Omental fat pad (tissue), 3 donors: ENCODE measurements at regions not wholly inside any gene's neighbourhood (a gene's known extent, or its start where the extent isn't known, plus 50 kb on each side); places are given as distances from the start of the nearest gene placed in this dataset.

Experiments
- ATAC-seq: fragments of 150-250 bp; one replicate; pipeline ENCODE4 v1.9.1; 2016; ENCODE audit warnings: mild to moderate bottlenecking, moderate library complexity; ENCODE audit not compliant: low FRiP score
- DNase-seq: peaks from one replicate; pipeline ENCODE4 v3.0.0-alpha.2; 2019; ENCODE audit warnings: low spot score
- TF ChIP-seq, protein P1 (sequence below), 3 donors: fragments of 450-650 bp; IDR thresholded peaks; one replicate each; pipeline ENCODE4 v1.5.1; 2016 to 2017; ENCODE audit warnings: antibody characterized with exemption in 3 of 3, mild to moderate bottlenecking in 3 of 3, moderate library complexity in 2 of 3

DNA sequence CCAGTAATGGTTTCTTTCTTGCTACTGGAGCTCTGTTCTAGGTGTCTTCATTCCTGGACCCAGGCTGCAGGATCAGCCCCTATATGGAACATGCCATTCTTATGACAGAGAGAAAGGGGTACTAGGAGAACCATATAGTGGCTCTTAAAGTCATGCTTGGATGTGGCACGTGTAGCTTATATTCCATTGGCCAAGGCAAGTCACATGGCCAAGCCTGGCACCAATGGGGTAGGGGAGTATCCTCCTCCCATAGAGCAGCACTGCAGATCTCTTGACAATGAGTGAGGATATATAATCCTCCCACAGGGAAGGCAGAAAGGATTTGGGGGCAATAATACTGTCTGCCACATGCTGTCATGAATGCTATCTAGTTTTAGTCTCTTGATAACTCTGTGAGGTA, 193.3 kb downstream of the PALM2AKAP2 start:
- no peak for ATAC-seq
- TF ChIP-seq, protein P1, sequence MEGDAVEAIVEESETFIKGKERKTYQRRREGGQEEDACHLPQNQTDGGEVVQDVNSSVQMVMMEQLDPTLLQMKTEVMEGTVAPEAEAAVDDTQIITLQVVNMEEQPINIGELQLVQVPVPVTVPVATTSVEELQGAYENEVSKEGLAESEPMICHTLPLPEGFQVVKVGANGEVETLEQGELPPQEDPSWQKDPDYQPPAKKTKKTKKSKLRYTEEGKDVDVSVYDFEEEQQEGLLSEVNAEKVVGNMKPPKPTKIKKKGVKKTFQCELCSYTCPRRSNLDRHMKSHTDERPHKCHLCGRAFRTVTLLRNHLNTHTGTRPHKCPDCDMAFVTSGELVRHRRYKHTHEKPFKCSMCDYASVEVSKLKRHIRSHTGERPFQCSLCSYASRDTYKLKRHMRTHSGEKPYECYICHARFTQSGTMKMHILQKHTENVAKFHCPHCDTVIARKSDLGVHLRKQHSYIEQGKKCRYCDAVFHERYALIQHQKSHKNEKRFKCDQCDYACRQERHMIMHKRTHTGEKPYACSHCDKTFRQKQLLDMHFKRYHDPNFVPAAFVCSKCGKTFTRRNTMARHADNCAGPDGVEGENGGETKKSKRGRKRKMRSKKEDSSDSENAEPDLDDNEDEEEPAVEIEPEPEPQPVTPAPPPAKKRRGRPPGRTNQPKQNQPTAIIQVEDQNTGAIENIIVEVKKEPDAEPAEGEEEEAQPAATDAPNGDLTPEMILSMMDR (IDR thresholded peaks at IDR 0.05) = no peak

DNA sequence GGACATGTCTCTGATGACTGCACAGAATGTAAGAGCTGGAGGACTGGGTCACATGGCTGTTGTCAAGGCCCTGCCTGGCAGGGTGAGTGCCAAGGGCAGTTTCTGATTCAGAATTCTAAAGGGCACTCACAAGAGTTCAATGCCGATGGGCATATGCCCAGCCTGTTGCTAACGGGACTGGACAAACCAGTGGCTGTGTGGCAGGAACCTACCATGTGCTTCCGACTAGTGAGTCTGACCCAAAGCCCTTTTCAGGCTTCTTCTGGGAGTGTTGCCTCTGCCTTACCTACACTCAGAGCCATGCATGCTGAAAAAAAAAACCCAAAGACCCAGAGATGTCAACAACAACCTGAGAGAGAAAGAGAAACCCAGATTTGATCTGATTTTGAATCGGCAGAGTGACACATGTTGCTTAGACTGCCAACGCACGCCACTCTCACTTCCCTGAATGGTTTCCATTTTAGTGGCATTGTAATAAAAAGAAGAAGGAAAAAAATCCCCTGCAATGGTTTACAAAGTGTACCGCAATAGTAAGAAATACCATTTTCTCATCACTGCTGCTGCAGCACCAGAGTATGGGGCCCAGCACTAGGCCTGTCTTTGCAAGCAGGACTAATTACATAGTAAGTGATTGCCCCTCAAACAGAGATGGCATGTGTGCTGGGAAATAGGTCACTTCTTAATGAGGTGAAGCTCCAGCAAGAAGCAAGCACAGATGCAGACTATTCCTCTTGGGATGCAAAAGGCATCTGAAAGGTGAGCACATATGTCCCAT, 194.3 kb downstream of the PALM2AKAP2 start:
- TF ChIP-seq, protein P1 (IDR thresholded peaks at IDR 0.05) = no peak
- no peak for ATAC-seq
- DNase-seq = no peak

More for the DNA sequence above, 193.3 kb downstream of the PALM2AKAP2 start:
- no peak for DNase-seq

DNA sequence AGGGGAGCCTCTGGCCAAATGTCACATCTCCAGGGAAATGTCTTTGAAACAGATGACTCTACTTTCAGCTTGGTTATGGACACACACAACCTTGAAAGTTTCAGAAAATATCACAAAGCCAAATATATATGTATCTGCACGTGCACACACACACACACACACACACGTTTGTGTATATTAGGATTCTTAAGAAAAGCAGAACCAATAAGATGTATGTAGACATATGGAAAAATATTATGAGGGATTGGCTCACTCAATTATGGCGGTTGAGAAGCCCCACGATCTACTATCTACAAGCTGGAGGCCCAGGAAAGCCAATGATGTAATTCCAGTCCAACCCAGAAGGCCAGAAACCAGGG, 194.9 kb downstream of the PALM2AKAP2 start:
- no peak for DNase-seq
- TF ChIP-seq, protein P1 (IDR thresholded peaks at IDR 0.05) = no peak
- no peak for ATAC-seq

DNA sequence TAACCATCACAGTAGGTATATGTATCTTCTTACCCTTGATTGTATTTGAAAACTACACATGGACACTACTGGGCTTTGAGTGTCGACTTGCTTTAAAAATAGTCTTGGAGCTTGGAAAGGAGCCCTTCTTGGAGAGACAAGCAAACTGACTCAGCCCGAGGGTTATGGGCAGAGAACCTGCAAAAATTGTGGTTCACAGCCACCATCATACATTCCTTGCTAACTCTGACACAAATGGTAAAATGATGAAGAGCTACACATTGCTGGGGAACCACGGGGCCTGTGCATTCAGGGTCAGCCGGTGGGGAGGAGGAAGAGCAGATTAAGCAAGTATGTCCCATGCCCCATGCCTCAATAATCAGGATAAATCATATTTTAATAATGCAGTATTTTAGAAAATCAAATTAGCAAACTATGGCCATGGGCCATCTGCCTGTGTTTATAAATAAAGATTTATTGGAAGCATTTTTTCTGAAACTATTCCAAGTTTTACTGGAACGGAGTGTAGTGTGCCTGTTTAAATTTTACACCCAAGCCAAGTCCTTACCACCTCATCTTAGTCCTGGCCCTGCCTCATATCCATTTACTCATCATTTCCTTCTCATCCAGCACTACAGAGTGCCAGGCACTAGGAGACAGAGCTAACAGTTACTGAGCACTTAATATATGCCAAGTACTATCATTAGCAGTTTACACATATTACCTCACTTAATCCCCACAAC, 195.7 kb downstream of the PALM2AKAP2 start:
- no peak for ATAC-seq
- TF ChIP-seq, protein P1 (IDR thresholded peaks at IDR 0.05) = no peak
- DNase-seq = no peak

DNA sequence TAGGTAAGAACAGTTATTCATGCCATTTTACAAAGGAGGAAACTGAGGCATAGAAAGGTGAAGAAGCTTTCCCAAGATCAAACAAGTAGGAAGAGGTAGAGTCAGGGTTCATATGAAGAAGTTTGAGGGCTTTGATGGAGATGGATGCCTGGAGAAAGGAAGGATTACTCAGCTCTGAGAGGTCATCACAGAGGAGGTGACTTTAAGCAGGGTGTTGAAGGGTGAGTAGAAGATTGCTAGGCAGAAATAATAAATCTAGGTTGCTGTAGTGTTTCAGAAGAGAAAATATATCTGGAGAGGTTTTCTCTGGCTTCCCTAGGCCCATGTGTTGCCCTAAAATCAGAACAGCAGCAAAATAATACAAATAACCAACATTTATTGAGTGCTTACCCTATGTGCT, 196.3 kb downstream of the PALM2AKAP2 start:
- TF ChIP-seq, protein P1 (IDR thresholded peaks at IDR 0.05) = no peak
- ATAC-seq = no peak
- DNase-seq = no peak

DNA sequence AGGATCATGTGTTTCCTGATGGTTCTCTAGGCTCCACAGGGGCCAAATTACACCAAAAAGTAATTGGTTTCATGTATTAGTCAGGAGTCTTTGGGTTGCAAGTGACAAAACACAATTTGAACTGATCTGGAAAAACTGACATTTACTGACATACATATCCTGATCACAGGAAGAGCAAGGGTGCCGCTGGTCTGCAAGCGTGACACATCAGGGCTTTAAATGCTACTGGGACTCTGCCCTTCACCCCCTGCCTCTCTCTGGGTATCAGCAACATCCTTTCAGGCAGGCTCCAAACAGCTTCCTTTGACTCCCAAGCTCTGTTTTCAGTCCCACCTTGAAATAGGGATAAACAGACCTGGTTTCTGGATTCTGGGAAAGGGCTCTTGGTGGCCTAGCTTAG, 197.5 kb downstream of the PALM2AKAP2 start:
- DNase-seq (no peak), ATAC-seq (no peak)
- TF ChIP-seq, protein P1 (IDR thresholded peaks at IDR 0.05) = no peak

DNA sequence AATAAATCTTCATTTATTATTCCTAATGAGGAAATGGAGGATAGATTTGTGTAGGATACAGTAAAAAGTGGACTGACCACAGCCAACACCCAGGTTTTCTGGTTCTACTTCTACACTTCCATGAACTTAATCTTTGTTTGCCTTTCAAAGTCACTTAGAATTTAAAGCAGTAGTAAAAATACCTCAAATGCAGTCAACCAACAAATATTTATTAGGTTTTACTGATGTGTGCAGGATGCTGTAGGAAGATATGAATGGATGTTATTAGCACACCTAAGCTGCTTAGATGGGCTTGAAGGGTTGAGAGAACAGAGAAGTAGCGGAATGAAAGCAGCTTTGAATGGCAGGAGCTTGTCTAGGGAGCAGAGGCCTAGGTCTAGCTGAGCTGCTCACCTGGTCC, 201.1 kb downstream of the PALM2AKAP2 start:
- ATAC-seq (no peak), DNase-seq (no peak)
- TF ChIP-seq, protein P1 (IDR thresholded peaks at IDR 0.05) = no peak
